HCT116 (cell line): ENCODE measurements at regions not wholly inside any gene's neighbourhood (a gene's known extent, or its start where the extent isn't known, plus 50 kb on each side); places are given as distances from the start of the nearest gene placed in this dataset.

Experiments used
- ATAC-seq: fragments of 200-7000 bp; cut with Tn5 transposase; 2 replicates; pipeline ENCODE4 v1.9.1; 2020; ENCODE audit warnings: mild to moderate bottlenecking, moderate library complexity
- BruUV-seq: library from RNA; stranded (reverse); fragments of 400-500 nt; replicated peaks from 2 replicates; lab custom pipeline; 2021; lab: Mats Ljungman, UMichigan
- CTCF ChIA-PET: fragments of 300-600 bp; sonication (Branson Sonifier 250); formaldehyde crosslinking; loops from one replicate; lab custom pipeline; 2021; ENCODE audit warnings: antibody characterized with exemption; lab: Charles Lee
- POLR2A ChIA-PET: fragments of 300-600, 350-600 bp; sonication (Branson Sonifier 250); formaldehyde crosslinking; loops from one replicate; lab custom pipeline; 2021; ENCODE audit warnings: antibody characterized with exemption; lab: Charles Lee
- RAD21 ChIA-PET, 2 experiments: fragments of 300-600 bp; sonication (Branson Sonifier 250); formaldehyde crosslinking; loops; one replicate each; lab custom pipeline; 2023; ENCODE audit warnings: low total read pairs in 2 of 2; ENCODE audit not compliant: uncharacterized antibody in 2 of 2, unreplicated experiment in 2 of 2, low non-redundant PET in 1 of 2; lab: Charles Lee
- DNase-seq: peaks from one replicate; pipeline ENCODE4 v3.0.0-alpha.2; 2010; ENCODE audit warnings: low read depth, low spot score
- H2AFZ ChIP-seq: fragments of 200-600 bp; shearing (Covaris generic), sonication (generic); 2 replicates; pipeline ENCODE4 v1.6.1; 2017; ENCODE audit warnings: low read depth, mixed run types, mixed read lengths, antibody characterized with exemption, low read length; ENCODE audit not compliant: poor library complexity, severe bottlenecking
- H3K27ac ChIP-seq: 2 replicates; pipeline ENCODE4 v1.5.1; 2012; ENCODE audit warnings: low read depth, low read length
- H3K27me3 ChIP-seq: fragments of 200-600 bp; sonication (generic); 2 replicates; pipeline ENCODE4 v1.6.1; 2016; ENCODE audit warnings: mixed run types, low read length, mixed read lengths; ENCODE audit not compliant: insufficient read depth
- H3K36me3 ChIP-seq, 2 experiments: fragments of 200-500 bp in 1 of 2; fragments of 200-600 bp in 1 of 2; sonication (Bioruptor generic) in 1 of 2; sonication (generic) in 1 of 2; 2 replicates each; pipeline versions ENCODE4 v1.5.1 to v1.6.1; 2014 to 2016; ENCODE audit warnings: low read length in 2 of 2, inconsistent platforms in 1 of 2, mixed read lengths in 1 of 2, mixed run types in 1 of 2; ENCODE audit not compliant: insufficient read depth in 2 of 2, control insufficient read depth in 1 of 2
- H3K4me1 ChIP-seq, 2 experiments: fragments of 200-600 bp in 1 of 2; sonication (generic) in 1 of 2; 2 replicates each; pipeline versions ENCODE4 v1.5.1 to v1.6.1; 2012 to 2017; ENCODE audit warnings: low read length in 2 of 2, inconsistent platforms in 1 of 2, mild to moderate bottlenecking in 1 of 2, mixed read lengths in 1 of 2, mixed run types in 1 of 2, moderate library complexity in 1 of 2; ENCODE audit not compliant: insufficient read depth in 2 of 2, control insufficient read depth in 1 of 2
- H3K4me2 ChIP-seq: fragments of 200-600 bp; sonication (generic); 2 replicates; pipeline ENCODE4 v1.6.1; 2017; ENCODE audit warnings: mixed run types, low read length, mixed read lengths
- H3K4me3 ChIP-seq, 2 experiments: fragments of 200-600 bp in 1 of 2; sonication (generic) in 1 of 2; replicated peaks in 1 of 2; 2 replicates each; pipeline ENCODE4 v1.5.1; 2011 to 2016; ENCODE audit warnings: low read length in 2 of 2, control low read depth in 1 of 2, low read depth in 1 of 2, mild to moderate bottlenecking in 1 of 2, mixed read lengths in 1 of 2, mixed run types in 1 of 2
- H3K79me2 ChIP-seq: fragments of 200-600 bp; sonication (generic); 2 replicates; pipeline ENCODE4 v1.6.1; 2017; ENCODE audit warnings: mild to moderate bottlenecking, mixed run types, low read length, moderate library complexity, mixed read lengths; ENCODE audit not compliant: insufficient read depth
- H3K9ac ChIP-seq: fragments of 200-600 bp; sonication (generic); 2 replicates; pipeline ENCODE4 v1.6.1; 2016; ENCODE audit warnings: low read length, mixed read lengths
- H3K9me2 ChIP-seq: fragments of 200-600 bp; sonication (generic), shearing (Covaris generic); 2 replicates; pipeline ENCODE4 v1.6.1; 2017; ENCODE audit warnings: mixed run types, mild to moderate bottlenecking, moderate library complexity; ENCODE audit not compliant: insufficient read depth
- H3K9me3 ChIP-seq, 2 experiments: fragments of 200-500 bp in 1 of 2; fragments of 200-600 bp in 1 of 2; sonication (Bioruptor generic) in 1 of 2; sonication (generic) in 1 of 2; 2 replicates each; pipeline ENCODE4 v1.6.1; 2014 to 2017; ENCODE audit warnings: low read length in 2 of 2, mixed read lengths in 2 of 2, inconsistent platforms in 1 of 2, low read depth in 1 of 2, mild to moderate bottlenecking in 1 of 2, mixed run types in 1 of 2, moderate library complexity in 1 of 2; ENCODE audit not compliant: control insufficient read depth in 1 of 2, insufficient read depth in 1 of 2
- H4K20me1 ChIP-seq: fragments of 200-600 bp; sonication (generic), shearing (Covaris generic); 2 replicates; pipeline ENCODE4 v1.6.1; 2017; ENCODE audit warnings: mixed run types, mild to moderate bottlenecking, moderate library complexity; ENCODE audit not compliant: insufficient read depth
- ATF3 ChIP-seq: IDR thresholded peaks from 2 replicates; pipeline ENCODE4 v1.6.1; 2012
- CBX3 ChIP-seq: IDR thresholded peaks from 2 replicates; pipeline ENCODE4 v1.6.1; 2012; ENCODE audit warnings: low read depth
- CEBPB ChIP-seq: IDR thresholded peaks from 2 replicates; pipeline ENCODE4 v1.6.1; 2012; ENCODE audit warnings: low read depth
- EZH2 ChIP-seq: fragments of 200-600 bp; sonication (generic); IDR thresholded peaks from 2 replicates; pipeline ENCODE4 v1.6.1; 2017; ENCODE audit warnings: antibody characterized with exemption, mixed run types
- EZH2phosphoT487 ChIP-seq: fragments of 200-600 bp; IDR thresholded peaks from 2 replicates; pipeline ENCODE4 v1.6.1; 2018; ENCODE audit warnings: antibody characterized with exemption, borderline replicate concordance
- FOSL1 ChIP-seq: IDR thresholded peaks from 2 replicates; pipeline ENCODE4 v1.6.1; 2012; ENCODE audit warnings: low read depth
- MAX ChIP-seq: IDR thresholded peaks from 2 replicates; pipeline ENCODE4 v1.6.1; 2012
- SRF ChIP-seq: IDR thresholded peaks from 2 replicates; pipeline ENCODE4 v1.6.1; 2012; ENCODE audit warnings: low read depth
- TCF7L2 ChIP-seq: IDR thresholded peaks from 2 replicates; pipeline ENCODE4 v1.7.0; 2011; ENCODE audit warnings: borderline replicate concordance, inconsistent platforms; ENCODE audit not compliant: insufficient read depth, insufficient read length; ENCODE audit errors: extremely low read depth
- YY1 ChIP-seq: IDR thresholded peaks from 2 replicates; pipeline ENCODE4 v1.6.1; 2011; ENCODE audit warnings: low read length, low read depth, moderate library complexity, mild to moderate bottlenecking; ENCODE audit not compliant: insufficient replicate concordance; ENCODE audit errors: extremely low read depth
- ZNF274 ChIP-seq: fragments of 200-500 bp; sonication (Bioruptor generic); IDR thresholded peaks from 2 replicates; pipeline ENCODE4 v1.6.1; 2014; ENCODE audit warnings: mild to moderate bottlenecking, low read depth, low read length, inconsistent platforms
- intact Hi-C: fragments of 100-400 bp; cut with micrococcal nuclease; formaldehyde crosslinking; loops from 2 replicates; pipeline ENCODE4 v1.10.0; 2022

- no TSS peak for BruUV-seq
- no peak for TF ChIP-seq EZH2
- no peak for TF ChIP-seq CEBPB
- no peak for TF ChIP-seq ATF3
- no peak for TF ChIP-seq TCF7L2
- Histone ChIP-seq H3K9me3 (peaks cover 0 to 19% of the 10 kb centered on the region in 2 experiments; a peak in 2 of 4 replicates), H3K27ac (no peak overlapping the region), H3K36me3 (no peaks in the 10 kb centered on the region), H3K4me3 (no peak overlapping the region), H3K4me2 (no peak overlapping the region), H4K20me1 (no peaks in the 10 kb centered on the region), H3K4me1 (no peaks in the 10 kb centered on the region), H3K9me2 (no peaks in the 10 kb centered on the region), H3K79me2 (no peaks in the 10 kb centered on the region), H3K27me3 (no peaks in the 10 kb centered on the region), H2AFZ (no peak overlapping the region), H3K9ac (no peak overlapping the region)
- DNase-seq (no peak), ATAC-seq (no peak)
- ChIA-PET POLR2A (no interaction called here), RAD21 (no interaction called here), CTCF (no interaction called here)
- intact Hi-C loops = no loop called here
These were observed 150.2 kb upstream of the AUTS2 start for GRCh38 chr7:69448071-69448470.

- no peak for ATAC-seq
- H3K4me1 ChIP-seq = no peaks in the 10 kb centered on the region
- H3K9me3 ChIP-seq = peaks cover 0 to 14% of the 10 kb centered on the region in 2 experiments; a peak in 1 of 4 replicates
- H4K20me1 ChIP-seq = no peaks in the 10 kb centered on the region
- H2AFZ ChIP-seq = no peak overlapping the region
- H3K79me2 ChIP-seq = no peaks in the 10 kb centered on the region
- H3K9ac ChIP-seq = no peak overlapping the region
- BruUV-seq = no TSS peak
- no peak overlapping the region for H3K4me2 ChIP-seq
- POLR2A ChIA-PET = no interaction called here
- no peaks in the 10 kb centered on the region for H3K9me2 ChIP-seq
- H3K4me3 ChIP-seq = no peak overlapping the region
- no peaks in the 10 kb centered on the region for H3K36me3 ChIP-seq
- intact Hi-C loops = no loop called here
- H3K27ac ChIP-seq = no peak overlapping the region
- TF ChIP-seq ZNF274 (no peak), EZH2 (no peak), YY1 (no peak), SRF (no peak), CEBPB (no peak), FOSL1 (no peak), EZH2phosphoT487 (no peak), MAX (no peak), TCF7L2 (no peak), CBX3 (no peak)
- CTCF ChIA-PET = no interaction called here
- DNase-seq = no peak
- H3K27me3 ChIP-seq = no peaks in the 10 kb centered on the region
- RAD21 ChIA-PET = no interaction called here
These were observed 147.8 kb upstream of the AUTS2 start for GRCh38 chr7:69450456-69450855.
